HFF-Myc (cell line): ENCODE measurements at regions not wholly inside any gene's neighbourhood (a gene's known extent, or its start where the extent isn't known, plus 50 kb on each side); places are given as distances from the start of the nearest gene placed in this dataset.
"Not testable (repeated sequence)": the region's sequence is repeated elsewhere in the genome, so short reads cannot be mapped to it uniquely, and the experiment has no call there.

Experiments used
- DNase-seq: peaks from one replicate; pipeline ENCODE4 v3.0.0-alpha.2; 2011; ENCODE audit warnings: low read depth; ENCODE audit errors: extremely low read depth
- H3K4me3 ChIP-seq: replicated peaks from 2 replicates; pipeline ENCODE4 v1.5.1; 2011; ENCODE audit warnings: low read depth, mild to moderate bottlenecking, control low read depth, low read length
- TF ChIP-seq, protein P1 (sequence below): IDR thresholded peaks from 2 replicates; pipeline ENCODE4 v1.5.1; 2012; ENCODE audit warnings: mild to moderate bottlenecking, low read depth, low read length, control low read depth; ENCODE audit errors: missing control alignments

DNA sequence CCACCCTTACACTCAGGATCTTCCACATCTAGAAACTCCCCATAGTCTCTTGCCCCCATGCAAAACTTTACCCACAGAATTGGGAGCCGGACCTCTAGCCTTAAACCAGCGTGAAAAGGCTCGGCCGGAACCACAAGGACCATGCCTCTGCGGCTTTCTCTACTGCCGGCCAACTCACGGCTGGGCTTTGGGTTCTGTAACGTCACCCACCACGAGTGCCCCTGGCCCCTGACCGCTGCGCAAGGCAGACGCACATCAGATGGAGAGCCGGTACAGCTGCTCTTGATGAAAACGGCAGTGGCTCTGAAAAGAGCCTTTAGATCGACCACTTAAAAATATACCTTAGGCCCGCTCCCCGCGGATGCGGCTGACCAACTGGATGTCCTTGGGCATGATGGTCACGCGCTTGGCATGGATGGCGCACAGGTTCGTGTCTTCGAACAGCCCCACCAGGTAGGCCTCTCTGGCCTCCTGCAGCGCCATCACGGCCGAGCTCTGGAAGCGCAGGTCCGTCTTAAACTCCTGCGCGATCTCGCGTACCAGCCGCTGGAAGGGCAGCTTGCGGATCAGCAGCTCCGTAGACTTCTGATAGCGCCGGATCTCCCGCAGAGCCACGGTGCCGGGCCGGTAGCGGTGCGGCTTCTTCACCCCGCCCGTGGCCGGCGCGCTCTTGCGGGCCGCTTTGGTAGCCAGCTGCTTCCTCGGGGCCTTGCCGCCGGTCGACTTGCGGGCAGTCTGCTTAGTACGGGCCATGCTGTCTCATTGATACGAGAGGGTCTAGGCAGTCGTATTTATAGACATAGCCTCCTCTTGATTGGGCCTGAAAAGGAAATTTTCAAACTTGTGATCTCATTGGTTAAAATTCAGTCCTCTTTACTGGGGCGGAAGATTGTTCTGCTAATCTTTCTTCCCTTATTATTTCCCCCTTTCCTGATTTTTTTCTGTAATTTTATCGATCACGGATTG, 66.3 kb downstream of the FAM72C start:
- DNase-seq: not testable (repeated sequence)
- H3K4me3 ChIP-seq: peak overlapping the region; percentile 41

DNA sequence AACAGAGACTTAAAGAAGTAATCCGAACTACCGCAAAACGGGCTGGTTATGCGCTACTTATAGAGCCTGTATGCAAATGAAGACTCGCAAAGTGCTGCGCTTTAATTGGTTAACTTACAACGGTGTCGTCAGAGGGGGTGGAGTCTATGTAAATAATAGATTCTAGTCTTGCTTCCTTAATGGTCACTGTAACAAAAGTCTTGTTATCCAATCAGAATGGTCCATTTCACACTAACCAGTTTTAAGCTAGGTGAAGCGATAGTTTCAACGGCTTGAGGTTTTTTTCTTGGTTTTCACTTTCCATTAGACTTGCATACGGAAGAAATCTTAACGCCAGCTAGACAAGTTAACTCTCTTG, 67.2 kb downstream of the FAM72C start:
- not testable (repeated sequence) for DNase-seq
- H3K4me3 ChIP-seq: peak overlapping the region; percentile 32

DNA sequence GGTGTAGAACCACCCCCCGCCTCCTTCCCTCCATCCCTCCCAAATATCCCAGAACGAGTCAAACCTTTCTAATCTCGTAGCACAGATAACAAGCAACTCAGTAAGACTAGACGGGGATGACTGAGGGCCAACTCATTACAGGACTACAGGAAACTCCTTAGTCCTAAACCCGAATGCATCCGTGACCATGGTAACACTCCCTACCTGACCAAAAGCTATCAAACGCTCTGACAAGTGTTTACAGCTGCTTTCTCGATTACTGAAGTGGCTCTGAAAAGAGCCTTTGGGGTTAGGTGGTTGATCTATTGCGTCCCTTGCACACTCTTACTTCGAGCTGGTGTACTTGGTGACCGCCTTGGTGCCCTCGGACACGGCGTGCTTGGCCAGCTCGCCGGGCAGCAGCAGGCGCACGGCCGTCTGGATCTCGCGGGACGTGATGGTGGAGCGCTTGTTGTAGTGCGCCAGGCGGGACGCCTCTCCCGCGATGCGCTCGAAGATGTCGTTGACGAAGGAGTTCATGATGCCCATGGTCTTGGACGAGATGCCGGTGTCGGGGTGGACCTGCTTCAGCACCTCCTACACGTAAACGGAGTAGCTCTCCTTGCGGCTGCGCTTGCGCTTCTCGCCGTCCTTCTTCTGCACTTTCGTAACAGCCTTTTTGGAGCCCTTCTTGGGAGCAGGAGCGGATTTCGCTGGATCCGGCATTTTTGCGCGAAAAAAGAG, 67.7 kb downstream of the FAM72C start:
- DNase-seq: not testable (repeated sequence)
- H3K4me3 ChIP-seq: peak overlapping the region; percentile 32

DNA sequence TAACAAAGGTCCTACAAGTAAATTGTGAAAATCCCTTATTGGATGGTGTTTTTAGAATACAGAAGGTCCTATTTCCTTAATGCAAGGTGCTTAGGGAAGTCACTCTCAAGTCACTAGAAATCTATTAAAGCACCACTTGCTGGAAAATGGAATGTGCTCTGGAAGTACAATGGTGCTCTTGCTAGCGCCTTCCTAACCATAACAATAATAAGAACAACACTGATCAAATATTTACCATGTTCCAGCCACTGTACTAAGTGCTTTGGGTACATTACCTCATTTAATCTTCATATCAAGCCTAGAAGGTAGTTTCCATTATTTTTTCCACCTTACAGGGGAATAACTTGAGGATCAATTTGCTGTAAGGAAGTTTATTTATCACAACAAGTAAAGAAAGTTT, 75.4 kb downstream of the FAM72C start:
- not testable (repeated sequence) for H3K4me3 ChIP-seq, DNase-seq

DNA sequence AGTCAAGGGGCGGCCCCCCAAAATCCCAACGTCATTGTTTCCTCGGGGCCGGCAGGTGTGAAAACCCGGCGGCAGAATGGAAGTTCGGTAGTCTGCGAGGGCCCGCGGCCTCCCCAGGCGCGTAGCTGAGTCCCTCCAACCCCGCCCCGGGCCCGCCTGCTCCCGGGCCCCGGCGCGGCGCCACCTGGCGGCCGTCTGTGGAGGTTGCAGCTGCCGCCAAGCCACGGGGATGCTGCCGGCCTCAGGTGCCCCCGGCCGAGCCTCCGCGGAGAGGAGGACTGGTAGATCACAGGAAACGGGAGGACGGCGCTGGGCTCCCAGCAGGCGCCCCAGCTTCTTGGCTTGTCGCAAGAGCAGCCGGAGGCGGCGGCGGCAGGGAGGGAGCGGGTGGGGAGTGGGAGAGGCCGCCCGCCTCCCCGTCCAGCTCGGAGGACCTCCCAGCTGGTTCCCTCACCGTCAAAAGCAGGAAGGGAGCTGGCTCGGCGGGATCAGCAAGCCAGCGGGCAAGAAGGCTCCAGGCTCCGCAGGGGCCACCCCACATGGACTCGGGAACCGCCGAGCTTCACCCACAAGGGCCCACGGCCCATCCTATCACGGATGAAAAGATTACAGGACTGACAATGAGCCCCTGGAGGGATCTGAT, 86.7 kb downstream of the FAM72C start:
- TF ChIP-seq, protein P1, sequence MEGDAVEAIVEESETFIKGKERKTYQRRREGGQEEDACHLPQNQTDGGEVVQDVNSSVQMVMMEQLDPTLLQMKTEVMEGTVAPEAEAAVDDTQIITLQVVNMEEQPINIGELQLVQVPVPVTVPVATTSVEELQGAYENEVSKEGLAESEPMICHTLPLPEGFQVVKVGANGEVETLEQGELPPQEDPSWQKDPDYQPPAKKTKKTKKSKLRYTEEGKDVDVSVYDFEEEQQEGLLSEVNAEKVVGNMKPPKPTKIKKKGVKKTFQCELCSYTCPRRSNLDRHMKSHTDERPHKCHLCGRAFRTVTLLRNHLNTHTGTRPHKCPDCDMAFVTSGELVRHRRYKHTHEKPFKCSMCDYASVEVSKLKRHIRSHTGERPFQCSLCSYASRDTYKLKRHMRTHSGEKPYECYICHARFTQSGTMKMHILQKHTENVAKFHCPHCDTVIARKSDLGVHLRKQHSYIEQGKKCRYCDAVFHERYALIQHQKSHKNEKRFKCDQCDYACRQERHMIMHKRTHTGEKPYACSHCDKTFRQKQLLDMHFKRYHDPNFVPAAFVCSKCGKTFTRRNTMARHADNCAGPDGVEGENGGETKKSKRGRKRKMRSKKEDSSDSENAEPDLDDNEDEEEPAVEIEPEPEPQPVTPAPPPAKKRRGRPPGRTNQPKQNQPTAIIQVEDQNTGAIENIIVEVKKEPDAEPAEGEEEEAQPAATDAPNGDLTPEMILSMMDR: peak; percentile 7
- H3K4me3 ChIP-seq, DNase-seq: not testable (repeated sequence)

DNA sequence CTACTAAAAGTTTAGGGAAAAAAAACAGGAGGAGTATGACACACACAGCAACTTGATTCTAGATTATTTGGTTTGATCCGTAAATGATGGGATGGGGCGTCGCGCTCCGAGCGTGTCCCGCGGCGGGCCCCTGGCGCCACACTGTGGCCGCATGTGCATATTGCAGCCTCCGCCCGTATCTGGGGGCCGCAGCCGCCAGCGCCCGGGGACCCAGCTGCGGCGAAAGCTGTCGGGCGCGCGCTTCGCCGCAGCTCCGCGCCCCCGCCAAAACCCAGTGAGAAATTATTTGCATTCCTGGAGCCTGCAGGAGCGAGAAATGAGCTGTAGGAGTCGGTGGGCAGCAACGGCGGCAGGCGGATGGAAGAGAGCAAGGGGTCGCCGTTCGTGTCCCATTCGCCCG, 87.3 kb downstream of the FAM72C start:
- DNase-seq, H3K4me3 ChIP-seq: not testable (repeated sequence)
- TF ChIP-seq, protein P1: peak; percentile 0

DNA sequence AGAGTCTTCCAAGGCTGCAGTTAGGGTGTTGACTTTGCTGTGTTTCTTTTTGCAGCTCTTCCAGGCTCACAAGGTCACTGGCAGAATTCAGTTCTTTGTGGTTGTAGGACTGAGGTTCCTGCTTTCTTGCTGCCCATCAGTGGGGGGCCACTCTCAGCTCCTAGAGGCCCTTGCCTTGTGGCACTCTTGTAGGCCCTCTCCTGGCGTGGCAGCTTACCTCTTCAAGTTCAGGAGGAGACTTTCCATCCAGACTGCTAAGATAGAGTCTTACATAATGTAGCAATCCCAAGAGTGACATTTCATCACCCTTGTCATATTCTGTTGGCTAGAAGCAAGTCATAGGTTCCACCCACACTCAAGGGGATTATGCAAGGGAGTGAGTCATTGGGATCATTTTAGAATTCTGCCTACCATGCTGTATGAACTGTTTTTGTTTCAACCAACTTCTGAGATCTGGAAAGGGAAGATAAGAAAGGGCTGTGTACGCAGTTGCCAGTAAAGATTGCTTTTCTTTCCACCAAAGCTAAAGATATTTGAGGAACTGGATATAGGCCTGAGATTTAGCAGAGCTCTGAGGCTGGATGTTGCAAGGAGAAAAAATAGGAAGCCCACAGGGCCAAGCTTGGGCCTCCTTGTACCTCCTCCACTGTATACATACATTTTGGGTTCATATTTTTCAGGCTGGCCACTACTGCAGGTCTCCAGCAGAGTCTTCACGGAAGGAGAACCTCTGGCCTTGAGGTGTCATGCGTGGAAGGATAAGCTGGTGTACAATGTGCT, 91.8 kb downstream of the FAM72C start:
- not testable (repeated sequence) for DNase-seq, H3K4me3 ChIP-seq

DNA sequence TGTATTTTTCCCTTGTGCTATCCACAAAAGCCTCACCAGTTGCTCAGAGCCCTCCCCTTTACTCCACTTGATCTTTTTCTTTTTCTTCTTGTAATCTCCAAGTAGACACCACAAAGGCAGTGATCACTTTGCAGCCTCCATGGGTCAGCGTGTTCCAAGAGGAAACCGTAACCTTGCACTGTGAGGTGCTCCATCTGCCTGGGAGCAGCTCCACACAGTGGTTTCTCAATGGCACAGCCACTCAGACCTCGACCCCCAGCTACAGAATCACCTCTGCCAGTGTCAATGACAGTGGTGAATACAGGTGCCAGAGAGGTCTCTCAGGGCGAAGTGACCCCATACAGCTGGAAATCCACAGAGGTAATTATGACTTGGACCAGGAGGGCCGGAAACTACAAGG, 95.8 kb downstream of the FAM72C start:
- not testable (repeated sequence) for H3K4me3 ChIP-seq, DNase-seq

DNA sequence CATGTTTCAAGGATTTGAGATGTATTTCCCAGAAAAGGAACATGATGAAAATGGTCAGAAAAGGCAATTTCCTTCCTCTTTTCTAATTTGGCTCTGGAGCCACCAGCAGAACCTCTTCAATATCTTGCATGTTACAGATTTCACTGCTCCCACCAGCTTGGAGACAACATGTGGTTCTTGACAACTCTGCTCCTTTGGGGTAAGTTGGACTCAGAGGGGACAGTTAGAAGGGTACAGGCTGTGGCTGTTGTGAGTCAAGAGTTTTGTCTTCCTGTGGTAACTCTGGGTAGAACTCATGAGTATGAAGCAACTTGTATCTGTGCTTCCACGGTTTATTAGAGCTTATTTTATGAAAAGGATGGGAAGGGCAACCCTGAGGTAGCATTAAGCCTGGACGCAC, 97.2 kb downstream of the FAM72C start:
- not testable (repeated sequence) for DNase-seq, H3K4me3 ChIP-seq

DNA sequence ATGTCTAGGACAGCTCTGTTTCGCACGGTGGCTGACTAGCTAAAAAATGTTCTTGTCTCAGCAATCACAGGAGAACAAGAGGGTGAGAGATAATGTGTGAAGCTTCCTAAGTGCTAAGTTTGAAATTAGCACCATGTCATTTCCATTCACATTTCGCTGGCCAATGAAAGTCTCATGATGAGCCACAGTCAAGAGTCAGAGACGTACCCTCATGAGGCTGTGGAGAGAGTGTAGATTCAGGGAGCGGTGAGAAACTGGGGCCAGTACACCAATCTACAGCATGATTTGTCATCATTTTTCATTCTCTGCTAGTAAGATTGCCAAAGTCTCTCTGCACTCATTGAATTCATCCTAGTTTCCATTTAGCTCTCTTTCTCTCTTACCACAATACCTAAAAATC, 98.1 kb downstream of the FAM72C start:
- not testable (repeated sequence) for H3K4me3 ChIP-seq

DNA sequence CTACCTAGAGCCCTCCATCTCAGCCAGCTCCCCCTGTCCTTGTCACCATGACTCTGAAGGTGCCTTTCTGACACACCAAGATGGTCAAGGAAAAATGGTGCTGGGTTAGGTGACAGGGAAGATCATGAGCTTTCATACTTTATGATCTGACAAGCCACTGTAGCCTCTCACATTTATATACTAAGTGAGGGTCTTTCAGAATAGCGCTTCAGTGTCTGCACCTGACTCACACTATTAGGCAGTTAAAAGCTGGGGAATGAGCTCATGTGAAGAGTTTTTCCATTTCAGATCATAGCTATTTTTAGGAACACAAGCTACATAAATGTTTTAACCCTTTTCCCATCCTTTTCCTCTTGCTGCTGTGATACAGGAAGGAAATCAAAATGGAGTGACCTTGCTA, 101.4 kb downstream of the FAM72C start:
- not testable (repeated sequence) for DNase-seq, H3K4me3 ChIP-seq

More for the DNA sequence above, 98.1 kb downstream of the FAM72C start:
- DNase-seq: not testable (repeated sequence)

DNA sequence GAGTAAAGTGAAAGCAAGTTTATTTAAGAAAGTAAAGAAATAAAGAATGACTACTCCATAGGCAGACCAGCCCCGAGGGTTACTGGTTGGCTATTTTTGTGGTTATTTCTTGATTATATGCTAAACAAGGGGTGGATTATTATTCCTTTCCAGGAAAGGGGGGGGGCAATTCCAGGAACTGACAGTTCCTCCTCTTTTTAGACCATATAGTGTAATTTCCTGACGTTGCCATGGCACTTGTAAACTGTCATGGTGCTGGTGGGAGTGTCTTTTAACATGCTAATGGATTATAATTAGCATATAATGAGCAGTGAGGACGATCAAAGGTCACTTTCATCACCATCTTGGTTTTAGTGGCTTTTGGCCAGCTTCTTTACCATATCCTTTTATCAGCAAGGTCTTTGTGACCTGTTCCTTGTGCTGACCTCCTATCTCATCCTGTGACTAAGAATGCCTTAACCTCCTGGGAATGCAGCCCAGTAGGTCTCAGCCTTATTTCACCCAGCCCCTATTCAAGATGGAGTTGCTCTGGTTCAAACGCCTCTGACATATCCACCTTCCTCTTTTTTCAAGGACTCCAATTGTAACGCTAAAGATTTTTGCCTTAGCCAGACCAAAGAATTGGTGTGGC, 104.1 kb downstream of the FAM72C start:
- DNase-seq: not testable (repeated sequence)

DNA sequence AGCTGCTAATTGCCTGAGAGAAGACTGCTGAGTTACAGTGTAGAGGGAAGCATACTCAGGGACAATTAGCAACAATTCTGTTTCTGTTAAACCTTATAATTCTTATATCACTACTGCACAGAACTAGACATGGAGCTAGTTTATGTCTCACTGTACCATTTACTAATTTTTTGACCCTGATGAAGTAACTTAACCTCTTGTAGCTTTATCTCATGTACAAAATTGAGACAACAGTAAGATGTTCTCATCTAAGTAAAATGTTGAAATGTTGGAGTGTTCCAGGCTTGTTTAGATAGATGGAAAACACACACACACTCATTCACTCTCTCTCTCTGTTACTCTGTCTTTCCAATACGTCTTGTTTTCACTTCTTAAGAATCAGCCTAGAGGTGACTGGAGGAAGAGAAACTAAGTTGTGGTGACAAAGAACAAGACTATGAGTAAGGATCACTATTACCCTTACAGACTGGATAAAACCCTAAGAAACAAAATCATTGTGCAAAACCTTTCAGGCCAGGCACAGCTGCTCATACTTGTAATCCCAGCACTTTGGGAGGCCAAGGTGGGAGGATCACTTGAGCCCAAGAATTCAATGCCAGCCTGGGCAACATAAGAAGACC, 107.8 kb downstream of the FAM72C start:
- H3K4me3 ChIP-seq, DNase-seq: not testable (repeated sequence)

More for the DNA sequence above, 104.1 kb downstream of the FAM72C start:
- H3K4me3 ChIP-seq: not testable (repeated sequence)

DNA sequence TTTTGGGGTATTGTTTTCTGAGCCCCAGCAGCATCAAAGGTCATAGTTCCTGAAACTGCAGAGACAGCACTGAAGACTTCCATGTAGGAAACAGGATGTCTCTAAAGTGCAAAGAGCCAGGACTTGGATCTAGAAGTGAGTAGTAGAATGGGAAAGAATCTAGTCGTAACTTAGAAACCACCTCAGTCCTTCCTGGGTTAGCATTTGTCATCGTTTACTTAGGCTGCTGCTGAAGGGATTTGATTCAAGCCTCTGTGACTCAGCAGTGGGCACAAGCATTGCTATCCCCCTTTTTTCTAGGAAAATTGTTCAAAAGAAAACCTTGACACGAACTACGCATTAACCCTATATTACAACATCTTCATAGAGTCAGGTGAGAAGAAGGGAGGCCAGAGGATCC, 109.1 kb downstream of the FAM72C start:
- not testable (repeated sequence) for DNase-seq, H3K4me3 ChIP-seq
